Jurkat, Clone E6-1 (cell line): ENCODE measurements at regions not wholly inside any gene's neighbourhood (a gene's known extent, or its start where the extent isn't known, plus 50 kb on each side); places are given as distances from the start of the nearest gene placed in this dataset.

ENCODE experiments used
- DNase-seq: peaks from one replicate; pipeline ENCODE4 v3.0.0-alpha.2; 2011; ENCODE audit warnings: low read depth, low spot score
- H3K4me3 ChIP-seq: 2 replicates; pipeline ENCODE4 v1.5.1; 2011; ENCODE audit warnings: mild to moderate bottlenecking, low read length, control low read depth, moderate library complexity

DNA sequence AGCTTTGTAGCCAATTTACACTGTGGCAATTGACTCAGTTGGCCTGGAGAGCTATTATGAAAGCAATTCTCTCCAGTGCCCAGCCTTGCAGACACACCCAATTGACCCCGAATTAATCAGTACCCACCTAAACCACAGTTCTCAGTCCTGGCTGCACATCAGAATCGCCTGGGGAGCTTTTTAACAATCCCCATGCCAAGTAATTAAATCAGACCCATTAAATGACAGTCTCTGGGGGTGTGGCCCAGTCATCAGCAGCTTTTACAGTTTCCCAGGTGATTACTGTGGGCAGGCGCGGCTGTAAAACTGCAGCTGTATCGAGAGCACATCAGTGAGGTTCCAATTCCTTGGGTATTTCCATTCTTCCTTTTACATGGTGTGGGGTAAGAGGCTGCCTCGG, 460.9 kb upstream of the FAT1 start:
- no peak for DNase-seq
- no peak overlapping the region for H3K4me3 ChIP-seq

DNA sequence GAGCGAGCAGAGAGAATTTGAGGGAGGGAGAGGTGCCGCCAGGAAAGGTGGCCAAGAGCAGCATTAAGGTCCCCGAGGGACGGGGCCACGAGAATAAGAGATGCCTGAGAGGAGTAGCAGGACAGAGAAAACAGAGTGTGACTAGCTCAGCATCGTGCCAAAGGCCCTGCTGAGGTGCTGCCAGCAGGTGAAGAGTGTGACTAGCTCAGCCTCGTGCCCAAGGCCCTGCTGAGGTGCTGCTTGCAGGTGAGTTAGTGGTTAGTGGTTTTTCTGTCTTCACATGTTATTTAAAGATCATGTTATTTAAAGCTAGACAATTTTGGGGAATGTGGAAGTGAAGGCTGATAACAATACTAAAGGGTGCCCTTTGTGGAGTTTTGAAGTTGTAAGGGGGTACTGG, 464.5 kb upstream of the FAT1 start:
- no peak overlapping the region for H3K4me3 ChIP-seq
- no peak for DNase-seq

- DNase-seq: no peak
- no peak overlapping the region for H3K4me3 ChIP-seq
Observed at GRCh38 chr4:187188741-187189140, 465.1 kb upstream of the FAT1 start.

- DNase-seq: no peak
Observed at GRCh38 chr4:187190390-187190789, 466.7 kb upstream of the FAT1 start.

DNA sequence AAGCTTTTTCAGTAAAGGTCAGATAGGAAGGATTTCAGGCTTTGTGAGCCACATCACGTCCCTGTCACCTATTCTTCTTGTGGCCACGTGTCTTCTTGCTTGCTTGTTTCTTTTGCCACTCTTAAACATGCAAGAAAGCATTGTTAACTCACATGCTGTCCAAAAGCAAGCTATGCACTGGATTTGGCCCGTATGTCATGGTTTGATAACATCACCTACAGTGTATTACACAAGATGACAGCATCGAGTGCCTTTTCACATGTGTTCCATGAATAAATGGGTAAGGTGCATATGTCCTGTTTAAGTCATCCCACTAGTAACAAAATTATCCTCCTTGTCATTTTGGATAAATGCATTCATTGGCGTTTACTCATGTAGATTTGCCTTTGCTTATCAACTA, 468.0 kb upstream of the FAT1 start:
- H3K4me3 ChIP-seq: no peak overlapping the region
- DNase-seq: no peak

More at GRCh38 chr4:187190390-187190789, 466.7 kb upstream of the FAT1 start:
- no peak overlapping the region for H3K4me3 ChIP-seq

GRCh38 chr4:187192266-187192665, 468.6 kb upstream of the FAT1 start:
- no peak for DNase-seq
- no peak overlapping the region for H3K4me3 ChIP-seq

GRCh38 chr4:187193141-187193540, 469.5 kb upstream of the FAT1 start:
- no peak for DNase-seq
- H3K4me3 ChIP-seq: no peak overlapping the region

DNA sequence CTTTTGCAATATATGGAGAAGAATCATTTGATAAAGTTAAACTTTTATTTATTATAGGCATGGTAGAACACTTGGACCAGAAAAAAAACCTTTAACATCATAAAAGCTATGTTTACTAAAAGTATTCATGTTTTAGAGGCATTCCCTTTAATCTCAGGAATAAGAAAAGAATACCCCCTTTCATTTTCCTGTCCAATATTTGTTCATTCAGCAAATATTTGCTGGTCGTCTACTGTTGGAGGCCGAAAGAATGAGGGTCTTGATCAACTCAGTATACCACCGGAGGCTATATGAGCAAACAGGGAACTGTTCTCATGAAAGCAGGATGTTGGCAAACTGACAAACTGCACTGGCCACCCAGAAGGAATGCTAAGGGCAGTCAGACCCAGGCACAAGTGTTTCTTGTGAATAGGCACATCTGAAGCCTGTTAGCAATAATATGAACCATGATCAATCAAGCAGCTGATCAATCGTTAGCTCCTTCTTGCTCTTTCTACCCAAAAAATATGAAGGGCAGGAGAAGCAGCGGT, 480.8 kb upstream of the FAT1 start:
- no peak for DNase-seq
- no peak overlapping the region for H3K4me3 ChIP-seq

GRCh38 chr4:187207931-187208330, 484.3 kb upstream of the FAT1 start:
- H3K4me3 ChIP-seq: no peak overlapping the region
- DNase-seq: no peak

DNA sequence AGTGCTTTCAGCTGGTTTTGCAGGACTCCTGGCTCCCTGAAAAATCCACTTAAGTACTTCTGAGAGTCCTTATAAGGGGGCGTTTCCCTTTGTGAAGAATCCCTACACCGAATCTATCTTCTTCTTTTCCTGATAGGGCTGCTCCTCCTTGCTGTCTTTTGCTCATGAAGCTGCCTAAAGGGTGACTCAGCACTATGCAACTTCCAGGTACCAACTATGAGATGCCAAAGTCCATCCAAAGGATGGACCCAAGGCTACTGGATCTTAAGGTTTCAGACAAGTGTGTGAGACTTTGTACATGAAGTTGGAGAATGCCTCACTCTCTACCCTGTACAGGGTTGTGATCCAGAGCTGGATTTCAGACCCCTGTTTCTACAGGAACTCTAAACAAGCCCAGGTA, 485.0 kb upstream of the FAT1 start:
- DNase-seq: no peak
- H3K4me3 ChIP-seq: no peak overlapping the region

GRCh38 chr4:187209921-187210613, 486.4 kb upstream of the FAT1 start:
- DNase-seq: no peak
- no peak overlapping the region for H3K4me3 ChIP-seq

DNA sequence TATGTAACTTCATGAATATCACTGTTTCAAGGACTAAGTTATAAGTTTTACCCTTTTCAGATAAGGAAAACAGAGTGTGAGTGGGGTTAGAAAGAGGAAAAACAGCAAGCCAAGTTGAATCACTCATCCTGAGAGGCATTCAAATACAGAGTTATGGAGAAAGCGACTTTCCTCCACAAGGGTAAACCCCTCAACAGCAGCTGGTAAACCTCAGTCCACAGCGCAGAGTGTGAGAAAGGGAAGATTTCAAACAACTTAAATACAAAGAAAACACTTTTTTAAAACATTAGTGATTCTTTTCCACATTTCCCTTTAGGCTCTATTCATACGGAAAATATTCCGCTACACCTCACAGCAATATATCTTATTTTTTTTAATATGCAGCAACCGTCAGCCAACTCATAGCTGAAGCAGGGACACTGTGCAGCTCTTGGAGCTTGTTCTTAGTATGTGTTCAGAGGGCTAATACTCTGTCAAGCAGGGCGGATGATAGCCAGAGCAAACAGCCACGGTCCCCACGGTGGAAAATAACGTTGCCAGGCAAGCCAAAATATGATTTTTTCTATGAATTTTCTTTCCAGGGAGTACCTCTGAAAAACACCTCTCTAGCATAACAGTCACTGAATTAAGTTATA, 488.9 kb upstream of the FAT1 start:
- no peak for DNase-seq
- no peak overlapping the region for H3K4me3 ChIP-seq

GRCh38 chr4:187215438-187215837, 491.8 kb upstream of the FAT1 start:
- no peak overlapping the region for H3K4me3 ChIP-seq
- no peak for DNase-seq

- DNase-seq: no peak
- H3K4me3 ChIP-seq: no peak overlapping the region
Observed at GRCh38 chr4:187218705-187219245, 495.1 kb upstream of the FAT1 start.

DNA sequence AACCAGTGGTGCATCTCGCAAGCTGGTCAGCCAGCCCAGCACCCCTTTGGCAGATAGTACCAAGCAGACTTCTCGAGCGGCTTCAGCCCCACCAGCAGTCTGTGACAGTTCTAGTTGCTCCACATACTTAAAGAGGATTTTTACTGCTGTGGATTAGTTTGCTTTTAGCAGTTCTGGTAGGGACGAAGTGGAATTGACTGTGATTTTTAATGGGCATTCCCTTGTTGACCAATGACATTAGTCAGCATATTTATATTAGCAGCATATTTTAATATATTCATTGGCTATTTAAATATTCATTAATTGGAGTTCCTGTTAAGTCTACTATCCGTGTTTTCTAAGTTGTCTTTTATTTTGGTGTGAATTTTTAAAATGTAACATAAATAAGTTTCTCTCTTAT, 500.9 kb upstream of the FAT1 start:
- H3K4me3 ChIP-seq: no peak overlapping the region
- no peak for DNase-seq

- H3K4me3 ChIP-seq: no peak overlapping the region
- DNase-seq: no peak
Observed at GRCh38 chr4:187227907-187228704, 504.4 kb upstream of the FAT1 start.

DNA sequence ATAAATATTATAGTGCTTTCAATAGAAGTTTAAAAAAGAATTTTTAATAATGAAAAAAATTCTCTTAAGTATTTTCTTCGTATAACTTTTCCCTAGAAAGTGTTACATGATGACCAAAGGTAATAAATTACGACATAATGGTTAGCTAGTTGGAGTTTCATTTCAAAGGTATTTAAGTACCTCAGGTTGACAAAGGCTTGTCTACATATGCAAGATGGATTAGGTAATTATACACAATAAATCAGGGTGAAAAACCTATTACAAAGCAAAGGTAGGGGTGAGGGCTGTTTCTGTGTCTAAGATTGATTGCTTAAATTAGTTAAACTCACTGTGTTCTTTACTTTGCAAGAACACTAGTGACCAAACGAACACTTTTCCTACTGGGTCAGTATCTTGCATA, 508.5 kb upstream of the FAT1 start:
- H3K4me3 ChIP-seq: no peak overlapping the region
- no peak for DNase-seq

GRCh38 chr4:187232796-187233195, 509.1 kb upstream of the FAT1 start:
- H3K4me3 ChIP-seq: no peak overlapping the region
- no peak for DNase-seq

GRCh38 chr4:187235456-187236170, 512.0 kb upstream of the FAT1 start:
- no peak for DNase-seq
- H3K4me3 ChIP-seq: no peak overlapping the region
